ENCODE measurements at regions not wholly inside any gene's neighbourhood (a gene's known extent, or its start where the extent isn't known, plus 50 kb on each side); places are given as distances from the start of the nearest gene placed in this dataset.
"Not testable (repeated sequence)": the region's sequence is repeated elsewhere in the genome, so short reads cannot be mapped to it uniquely, and the experiment has no call there.

DNA sequence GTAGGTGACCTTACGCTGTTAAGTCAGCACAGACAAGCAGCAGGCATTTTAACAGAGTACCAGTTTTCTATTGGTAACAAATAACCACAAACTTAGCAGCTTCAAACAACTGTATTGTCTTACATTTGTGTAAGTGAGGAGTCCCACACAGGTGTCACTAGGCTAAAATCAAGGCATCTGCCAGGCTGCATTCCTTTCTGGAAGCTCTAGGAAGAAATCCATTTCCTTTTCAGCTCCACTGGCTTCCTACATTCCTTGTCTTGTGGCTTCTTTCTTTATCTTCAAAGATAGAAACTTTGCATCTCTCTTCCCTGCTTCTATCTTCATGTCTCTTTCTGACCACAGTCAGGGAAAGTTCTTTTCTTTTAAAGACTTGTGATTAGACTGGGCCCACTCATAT is 139.9 kb downstream of the TMEM144 start:
- no peak for DNase-seq (ENCODE audit: extremely low spot score)
- ChIA-PET POLR2A (no interaction called here), CTCF (no interaction called here)
- no peak for TF ChIP-seq SUZ12 (IDR thresholded peaks at IDR 0.05)
- TF ChIP-seq ELF4 (IDR thresholded peaks at IDR 0.05), result no peak
- no peak for TF ChIP-seq TARDBP (IDR thresholded peaks at IDR 0.05)
- TF ChIP-seq FOXA1 (IDR thresholded peaks at IDR 0.05), result no peak
- no peak for TF ChIP-seq SP1 (IDR thresholded peaks at IDR 0.05)
- no peak for TF ChIP-seq FOXM1 (IDR thresholded peaks at IDR 0.05; ENCODE audit: borderline replicate concordance)
- TF ChIP-seq FOXK2 (IDR thresholded peaks at IDR 0.05), result no peak
- TF ChIP-seq CTBP1 (IDR thresholded peaks at IDR 0.05; ENCODE audit: borderline replicate concordance), result no peak
- no peak for TF ChIP-seq NFRKB (IDR thresholded peaks at IDR 0.05)
- TF ChIP-seq, protein P1, sequence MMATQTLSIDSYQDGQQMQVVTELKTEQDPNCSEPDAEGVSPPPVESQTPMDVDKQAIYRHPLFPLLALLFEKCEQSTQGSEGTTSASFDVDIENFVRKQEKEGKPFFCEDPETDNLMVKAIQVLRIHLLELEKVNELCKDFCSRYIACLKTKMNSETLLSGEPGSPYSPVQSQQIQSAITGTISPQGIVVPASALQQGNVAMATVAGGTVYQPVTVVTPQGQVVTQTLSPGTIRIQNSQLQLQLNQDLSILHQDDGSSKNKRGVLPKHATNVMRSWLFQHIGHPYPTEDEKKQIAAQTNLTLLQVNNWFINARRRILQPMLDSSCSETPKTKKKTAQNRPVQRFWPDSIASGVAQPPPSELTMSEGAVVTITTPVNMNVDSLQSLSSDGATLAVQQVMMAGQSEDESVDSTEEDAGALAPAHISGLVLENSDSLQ (IDR thresholded peaks at IDR 0.05), result no peak
- TF ChIP-seq HDGF (IDR thresholded peaks at IDR 0.05; ENCODE audit: borderline replicate concordance), result no peak
- no peak for TF ChIP-seq ZNF384 (IDR thresholded peaks at IDR 0.05)

DNA sequence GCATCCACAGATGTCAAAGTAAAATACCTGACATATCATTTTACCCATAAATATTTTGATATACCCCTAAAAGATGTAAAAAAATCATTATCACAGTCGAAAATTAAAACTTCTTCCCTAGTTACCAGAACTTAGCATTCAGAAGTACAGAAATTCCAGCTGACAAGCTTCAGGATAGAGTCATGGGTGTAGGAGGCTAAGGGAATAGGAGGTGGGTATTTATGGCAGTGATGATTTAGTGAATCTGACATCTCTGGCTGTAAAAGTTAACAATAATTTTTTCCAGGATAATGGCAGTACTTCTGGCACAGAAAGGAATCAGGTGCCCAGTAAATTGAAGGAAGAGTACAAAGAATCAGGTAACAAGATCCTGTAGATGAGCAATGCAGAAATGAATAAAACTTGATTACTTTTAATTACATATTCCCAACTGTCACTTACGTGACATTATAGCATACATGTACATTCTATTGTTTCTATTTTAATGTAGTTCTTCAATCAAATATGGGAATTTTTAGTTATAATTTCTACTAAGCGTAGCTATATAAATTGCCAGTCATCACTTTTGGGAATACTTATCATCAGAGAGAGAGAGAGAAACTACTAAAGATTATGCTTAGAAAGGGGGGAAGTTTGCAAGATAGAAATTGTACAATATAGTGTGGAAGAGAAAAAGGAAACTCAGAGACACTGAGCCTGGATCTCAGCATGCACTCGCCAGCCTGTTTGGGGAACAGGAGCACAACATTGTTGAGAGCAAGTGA is 143.4 kb downstream of the TMEM144 start:
- TF ChIP-seq BHLHE40 (IDR thresholded peaks at IDR 0.05; ENCODE audit: borderline replicate concordance), result no peak
- no peak for TF ChIP-seq CTBP1 (IDR thresholded peaks at IDR 0.05; ENCODE audit: borderline replicate concordance)
- no peak for TF ChIP-seq L3MBTL2 (conservative IDR thresholded peaks at IDR 0.05)
- no peak for TF ChIP-seq ARNT (IDR thresholded peaks at IDR 0.05)
- no peak for TF ChIP-seq ELF4 (IDR thresholded peaks at IDR 0.05)
- TF ChIP-seq FOXM1 (IDR thresholded peaks at IDR 0.05; ENCODE audit: borderline replicate concordance), result no peak
- no peak for TF ChIP-seq ZNF384 (IDR thresholded peaks at IDR 0.05)
- TF ChIP-seq FOXK2 (IDR thresholded peaks at IDR 0.05), result no peak
- TF ChIP-seq FOXA1 (IDR thresholded peaks at IDR 0.05), result no peak
- TF ChIP-seq TARDBP (IDR thresholded peaks at IDR 0.05), result no peak
- no peak for TF ChIP-seq HDGF (IDR thresholded peaks at IDR 0.05; ENCODE audit: borderline replicate concordance)
- TF ChIP-seq NFRKB (IDR thresholded peaks at IDR 0.05), result no peak
- no peak for TF ChIP-seq SP1 (IDR thresholded peaks at IDR 0.05)
- no peak for TF ChIP-seq LEF1 (IDR thresholded peaks at IDR 0.05; ENCODE audit: borderline replicate concordance)
- ChIA-PET POLR2A (no interaction called here), CTCF (no interaction called here)
- DNase-seq (ENCODE audit: extremely low spot score), result no peak

DNA sequence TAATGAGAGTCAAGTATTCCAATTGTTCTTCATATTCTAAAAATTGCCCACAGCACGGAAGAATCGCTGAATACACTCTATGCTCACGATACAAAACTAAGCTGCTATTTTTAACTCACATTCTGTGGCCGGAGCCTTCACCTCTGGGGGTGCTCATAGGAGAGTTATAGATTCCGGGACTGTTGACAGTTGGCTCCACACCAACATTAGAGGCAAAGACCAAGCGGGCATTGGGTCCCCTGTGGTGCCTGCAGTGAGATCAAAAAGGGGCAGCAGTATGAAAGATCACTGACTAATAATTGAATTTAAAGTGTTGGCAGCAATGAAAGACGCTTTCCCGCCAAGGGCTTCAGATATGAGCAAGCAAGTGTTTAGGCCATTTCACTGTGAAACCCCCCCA is 146.0 kb downstream of the TMEM144 start:
- TF ChIP-seq, protein P1 (IDR thresholded peaks at IDR 0.05), result no peak
- no peak for TF ChIP-seq SP1 (IDR thresholded peaks at IDR 0.05)
- TF ChIP-seq ELF4 (IDR thresholded peaks at IDR 0.05), result no peak
- no peak for TF ChIP-seq TARDBP (IDR thresholded peaks at IDR 0.05)
- no peak for TF ChIP-seq SUZ12 (IDR thresholded peaks at IDR 0.05)
- no peak for TF ChIP-seq NFRKB (IDR thresholded peaks at IDR 0.05)
- TF ChIP-seq ZNF384 (IDR thresholded peaks at IDR 0.05), result no peak
- TF ChIP-seq HDGF (IDR thresholded peaks at IDR 0.05; ENCODE audit: borderline replicate concordance), result no peak
- no peak for DNase-seq (ENCODE audit: extremely low spot score)
- ChIA-PET POLR2A (no interaction called here), CTCF (interaction anchor here (0.7 kb wide), 1 partner anchor 799 kb away, joined by 3 read pairs; no protein-coding TSS in a partner anchor)

DNA sequence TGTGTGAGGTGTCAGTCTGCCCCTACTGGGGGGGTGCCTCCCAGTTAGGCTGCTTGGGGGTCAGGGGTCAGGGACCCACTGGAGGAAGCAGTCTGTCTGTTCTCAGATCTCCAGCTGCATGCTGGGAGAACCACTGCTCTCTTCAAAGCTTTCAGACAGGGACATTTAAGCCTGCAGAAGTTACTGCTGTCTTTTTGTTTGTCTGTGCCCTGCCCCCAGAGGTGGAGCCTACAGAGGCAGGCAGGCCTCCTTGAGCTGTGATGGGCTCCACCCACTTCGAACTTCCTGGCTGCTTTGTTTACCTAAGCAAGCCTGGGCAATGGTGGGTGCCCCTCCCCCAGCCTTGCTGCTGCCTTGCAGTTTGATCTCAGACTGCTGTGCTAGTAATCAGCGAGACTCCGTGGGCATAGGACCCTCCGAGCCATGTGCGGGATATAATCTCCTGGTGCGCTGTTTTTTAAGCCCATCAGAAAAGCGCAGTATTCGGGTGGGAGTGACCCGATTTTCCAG is 153.7 kb upstream of the RXFP1 start:
- DNase-seq (ENCODE audit: extremely low spot score); CTCF ChIA-PET; POLR2A ChIA-PET: not testable (repeated sequence)

DNA sequence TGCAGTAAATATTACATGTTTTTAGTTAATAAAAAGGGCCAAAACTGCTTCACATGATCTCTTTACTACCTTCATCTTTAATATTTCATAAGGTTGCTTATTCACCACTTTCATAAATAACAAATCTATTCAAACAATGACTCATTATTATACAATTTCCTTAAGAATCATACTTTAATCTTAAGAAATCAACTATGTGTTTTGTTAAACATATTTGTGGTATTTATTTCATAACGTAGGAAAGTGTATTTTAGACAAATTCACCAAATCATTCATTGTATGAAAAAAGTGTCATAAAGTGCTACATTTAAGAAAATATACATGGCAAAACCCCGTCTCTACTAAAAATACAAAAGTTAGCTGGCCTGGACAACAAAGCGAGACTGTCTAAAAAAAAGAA is 150.5 kb upstream of the RXFP1 start:
- CTCF ChIA-PET, result no interaction called here
- TF ChIP-seq, protein P1 (IDR thresholded peaks at IDR 0.05), result no peak
- no peak for TF ChIP-seq LEF1 (IDR thresholded peaks at IDR 0.05; ENCODE audit: borderline replicate concordance)
- TF ChIP-seq BHLHE40 (IDR thresholded peaks at IDR 0.05; ENCODE audit: borderline replicate concordance), result no peak
- TF ChIP-seq ARNT (IDR thresholded peaks at IDR 0.05), result no peak
- no peak for TF ChIP-seq FOXM1 (IDR thresholded peaks at IDR 0.05; ENCODE audit: borderline replicate concordance)
- no peak for TF ChIP-seq TARDBP (IDR thresholded peaks at IDR 0.05)
- TF ChIP-seq NFRKB (IDR thresholded peaks at IDR 0.05), result no peak
- no peak for TF ChIP-seq FOXA1 (IDR thresholded peaks at IDR 0.05)
- no peak for TF ChIP-seq SUZ12 (IDR thresholded peaks at IDR 0.05)
- no peak for TF ChIP-seq ZNF384 (IDR thresholded peaks at IDR 0.05)
- TF ChIP-seq HDGF (IDR thresholded peaks at IDR 0.05; ENCODE audit: borderline replicate concordance), result no peak
- no peak for TF ChIP-seq CTBP1 (IDR thresholded peaks at IDR 0.05; ENCODE audit: borderline replicate concordance)
- TF ChIP-seq FOXK2 (IDR thresholded peaks at IDR 0.05), result no peak
- POLR2A ChIA-PET, result no interaction called here
- no peak for DNase-seq (ENCODE audit: extremely low spot score)

DNA sequence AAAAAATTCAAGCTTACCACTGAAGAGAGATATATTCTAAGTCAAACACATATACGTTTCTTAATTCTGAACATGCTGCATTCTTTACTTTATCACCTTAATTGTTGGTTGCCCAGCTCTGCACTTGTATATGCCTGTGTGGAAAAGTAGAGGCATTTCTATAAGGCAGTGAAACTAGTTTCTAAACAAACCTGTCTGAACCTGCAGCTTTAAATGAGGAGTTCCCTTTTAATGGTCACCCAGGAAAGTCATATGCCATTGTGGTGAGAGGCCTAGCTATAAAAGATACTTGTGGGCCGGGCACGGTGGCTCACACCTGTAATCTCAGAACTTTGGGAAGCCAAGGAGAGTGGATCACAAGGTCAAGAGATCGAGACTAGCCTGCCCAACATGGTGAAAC is 147.4 kb upstream of the RXFP1 start:
- CTCF ChIA-PET, result no interaction called here
- POLR2A ChIA-PET, result no interaction called here
- TF ChIP-seq NFRKB (IDR thresholded peaks at IDR 0.05), result no peak
- TF ChIP-seq HDGF (IDR thresholded peaks at IDR 0.05; ENCODE audit: borderline replicate concordance), result no peak
- no peak for TF ChIP-seq ZNF384 (IDR thresholded peaks at IDR 0.05)
- TF ChIP-seq TARDBP (IDR thresholded peaks at IDR 0.05), result no peak
- no peak for TF ChIP-seq ELF4 (IDR thresholded peaks at IDR 0.05)
- no peak for DNase-seq (ENCODE audit: extremely low spot score)

All from HEK293T (cell line).